ENCODE measurements at regions not wholly inside any gene's neighbourhood (a gene's known extent, or its start where the extent isn't known, plus 50 kb on each side); places are given as distances from the start of the nearest gene placed in this dataset.

- DNase-seq: no peak
- Mint-ChIP-seq H3K4me3 (ENCODE audit: unreplicated experiment) (no peak overlapping the region), H3K27me3 (ENCODE audit: unreplicated experiment) (no peaks in the 10 kb centered on the region), H3K9me3 (ENCODE audit: unreplicated experiment) (no peaks in the 10 kb centered on the region), H3K36me3 (ENCODE audit: unreplicated experiment) (no peaks in the 10 kb centered on the region), H3K4me1 (ENCODE audit: low read depth, unreplicated experiment) (no peaks in the 10 kb centered on the region), H3K27ac (ENCODE audit: unreplicated experiment) (no peak overlapping the region)
- no peak for TF ChIP-seq CTCF (IDR thresholded peaks at IDR 0.05; ENCODE audit: partially characterized antibody, unreplicated experiment)
Measured at GRCh38 chr9:85237478-85237877, 504.3 kb downstream of the AGTPBP1 start.

GRCh38 chr9:85230081-85230480, 511.7 kb downstream of the AGTPBP1 start:
- Mint-ChIP-seq H3K27ac (ENCODE audit: unreplicated experiment) (no peak overlapping the region), H3K4me3 (ENCODE audit: unreplicated experiment) (no peak overlapping the region), H3K36me3 (ENCODE audit: unreplicated experiment) (no peaks in the 10 kb centered on the region), H3K27me3 (ENCODE audit: unreplicated experiment) (no peaks in the 10 kb centered on the region), H3K9me3 (ENCODE audit: unreplicated experiment) (no peaks in the 10 kb centered on the region), H3K4me1 (ENCODE audit: low read depth, unreplicated experiment) (no peaks in the 10 kb centered on the region)
- no peak for TF ChIP-seq CTCF (IDR thresholded peaks at IDR 0.05; ENCODE audit: partially characterized antibody, unreplicated experiment)
- no peak for DNase-seq

- no peak for DNase-seq
- Mint-ChIP-seq H3K4me1 (ENCODE audit: low read depth, unreplicated experiment) (no peaks in the 10 kb centered on the region), H3K27me3 (ENCODE audit: unreplicated experiment) (no peaks in the 10 kb centered on the region), H3K4me3 (ENCODE audit: unreplicated experiment) (no peak overlapping the region), H3K9me3 (ENCODE audit: unreplicated experiment) (no peaks in the 10 kb centered on the region), H3K36me3 (ENCODE audit: unreplicated experiment) (no peaks in the 10 kb centered on the region), H3K27ac (ENCODE audit: unreplicated experiment) (no peak overlapping the region)
- TF ChIP-seq CTCF (IDR thresholded peaks at IDR 0.05; ENCODE audit: partially characterized antibody, unreplicated experiment): no peak
Measured at GRCh38 chr9:85228111-85228855, 513.5 kb downstream of the AGTPBP1 start.

- no peak overlapping the region for H3K27ac Mint-ChIP-seq (ENCODE audit: unreplicated experiment)
- no peaks in the 10 kb centered on the region for H3K9me3 Mint-ChIP-seq (ENCODE audit: unreplicated experiment)
- no peaks in the 10 kb centered on the region for H3K36me3 Mint-ChIP-seq (ENCODE audit: unreplicated experiment)
- H3K4me3 Mint-ChIP-seq (ENCODE audit: unreplicated experiment): no peak overlapping the region
- TF ChIP-seq CTCF (IDR thresholded peaks at IDR 0.05; ENCODE audit: partially characterized antibody, unreplicated experiment): no peak
- no peaks in the 10 kb centered on the region for H3K27me3 Mint-ChIP-seq (ENCODE audit: unreplicated experiment)
- DNase-seq: no peak
- H3K4me1 Mint-ChIP-seq (ENCODE audit: low read depth, unreplicated experiment): no peaks in the 10 kb centered on the region
Measured at GRCh38 chr9:85225180-85225579, 516.6 kb downstream of the AGTPBP1 start.

- no peak for DNase-seq
- Mint-ChIP-seq H3K36me3 (ENCODE audit: unreplicated experiment) (no peaks in the 10 kb centered on the region), H3K27ac (ENCODE audit: unreplicated experiment) (no peak overlapping the region), H3K27me3 (ENCODE audit: unreplicated experiment) (no peaks in the 10 kb centered on the region), H3K4me1 (ENCODE audit: low read depth, unreplicated experiment) (no peaks in the 10 kb centered on the region), H3K9me3 (ENCODE audit: unreplicated experiment) (no peaks in the 10 kb centered on the region), H3K4me3 (ENCODE audit: unreplicated experiment) (no peak overlapping the region)
- TF ChIP-seq CTCF (IDR thresholded peaks at IDR 0.05; ENCODE audit: partially characterized antibody, unreplicated experiment): no peak
Measured at GRCh38 chr9:85224729-85225128, 517.0 kb downstream of the AGTPBP1 start.

All from glutamatergic neuron (in vitro differentiated cells).